ENCODE measurements at regions not wholly inside any gene's neighbourhood (a gene's known extent, or its start where the extent isn't known, plus 50 kb on each side); places are given as distances from the start of the nearest gene placed in this dataset.
"Not testable (repeated sequence)": the region's sequence is repeated elsewhere in the genome, so short reads cannot be mapped to it uniquely, and the experiment has no call there.

DNA sequence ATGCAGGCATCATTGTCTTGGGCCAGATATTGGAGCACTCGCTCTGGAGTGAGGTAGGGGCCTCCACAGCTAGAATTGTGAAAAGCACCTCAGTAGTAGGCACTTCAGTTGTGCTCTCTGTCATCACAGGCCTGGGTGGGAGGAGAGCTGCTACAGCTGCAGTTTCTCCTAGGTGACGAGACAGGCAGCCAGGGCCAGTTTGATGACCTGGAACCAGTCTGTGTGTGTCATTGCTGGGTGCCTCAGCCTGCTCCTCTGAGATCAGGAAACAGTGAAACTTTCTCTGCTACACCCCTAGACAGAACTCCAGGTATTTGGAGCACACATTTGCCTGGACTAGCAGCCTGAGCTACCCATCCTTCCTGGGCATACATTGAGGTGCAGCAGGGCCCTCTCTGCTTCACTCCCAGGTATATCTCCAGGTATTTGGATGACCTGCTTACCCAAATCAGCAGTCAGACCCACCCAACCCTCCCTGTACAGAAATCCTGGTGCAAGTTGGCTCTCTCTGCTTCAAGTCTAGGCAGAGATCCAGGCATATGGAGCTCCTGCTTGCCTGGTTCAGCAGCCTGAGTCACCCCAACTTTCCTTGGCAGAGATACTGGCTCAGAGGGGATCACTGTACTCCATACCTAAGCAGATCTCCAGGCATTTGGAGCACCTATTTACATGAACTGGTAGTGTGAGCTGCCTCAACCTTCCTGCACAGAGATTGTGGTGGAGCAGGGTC lies 54.3 kb upstream of the SGO1 start:
- no peak overlapping the region for H4K91ac ChIP-seq (ENCODE audit: insufficient read depth, low read depth, low read length)
- H3K23ac ChIP-seq (ENCODE audit: low read depth, low read length), result no peak overlapping the region
- ATAC-seq (ENCODE audit: low read depth), result no peak
- no peak overlapping the region for H4K5ac ChIP-seq (ENCODE audit: low read depth, low read length)
- dilution Hi-C loops (cut with HindIII; ENCODE audit: low sequenced_read_pairs, unreplicated experiment) (no loop called here), in situ Hi-C loops (cut with MboI; ENCODE audit: low sequenced_read_pairs) (no loop called here), intact Hi-C loops (cut with micrococcal nuclease) (no loop called here)
- no peak overlapping the region for H3K18ac ChIP-seq (ENCODE audit: low read depth, low read length)
- no peak overlapping the region for H3K27ac ChIP-seq (ENCODE audit: insufficient read depth, low read length)
- no peak overlapping the region for H3K4me2 ChIP-seq (ENCODE audit: low read depth, low read length)
- no peaks in the 10 kb centered on the region for H3K79me1 ChIP-seq (ENCODE audit: low read depth in 1 of 2, low read length in 2 of 2)
- no peak overlapping the region for H4K8ac ChIP-seq (ENCODE audit: low read depth in 2 of 2, low read length in 2 of 2)
- no peak overlapping the region for H2BK20ac ChIP-seq (ENCODE audit: low read depth, low read length)
- no peak overlapping the region for H3K4me3 ChIP-seq (ENCODE audit: insufficient read depth, low read depth, low read length)
- peaks cover 3% of the 10 kb centered on the region; the same call in 1 of the 2 replicates for H3K9me3 ChIP-seq (ENCODE audit: control insufficient read depth, insufficient read depth, low read length)
- BruUV-seq (replicated peaks), result no TSS peak
- H3K36me3 ChIP-seq (ENCODE audit: control insufficient read depth, insufficient read depth, low read length), result no peaks in the 10 kb centered on the region
- H3K9ac ChIP-seq (ENCODE audit: low read depth, low read length), result no peak overlapping the region
- no peak overlapping the region for H2AFZ ChIP-seq (replicated peaks; ENCODE audit: low read length, poor library complexity)
- H3K4ac ChIP-seq (ENCODE audit: low read depth, low read length), result no peak overlapping the region
- no peaks in the 10 kb centered on the region for H4K20me1 ChIP-seq (ENCODE audit: insufficient read depth, low read length)
- no peak overlapping the region for H2AK9ac ChIP-seq (replicated peaks; ENCODE audit: low read depth, low read length, poor library complexity)
- H2AK5ac ChIP-seq (ENCODE audit: low read depth, low read length), result no peak overlapping the region
- TF ChIP-seq, protein P1, sequence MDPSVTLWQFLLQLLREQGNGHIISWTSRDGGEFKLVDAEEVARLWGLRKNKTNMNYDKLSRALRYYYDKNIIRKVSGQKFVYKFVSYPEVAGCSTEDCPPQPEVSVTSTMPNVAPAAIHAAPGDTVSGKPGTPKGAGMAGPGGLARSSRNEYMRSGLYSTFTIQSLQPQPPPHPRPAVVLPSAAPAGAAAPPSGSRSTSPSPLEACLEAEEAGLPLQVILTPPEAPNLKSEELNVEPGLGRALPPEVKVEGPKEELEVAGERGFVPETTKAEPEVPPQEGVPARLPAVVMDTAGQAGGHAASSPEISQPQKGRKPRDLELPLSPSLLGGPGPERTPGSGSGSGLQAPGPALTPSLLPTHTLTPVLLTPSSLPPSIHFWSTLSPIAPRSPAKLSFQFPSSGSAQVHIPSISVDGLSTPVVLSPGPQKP (IDR thresholded peaks at IDR 0.05; ENCODE audit: borderline replicate concordance, low read depth, low read length), result no peak
- TF ChIP-seq RFX5 (IDR thresholded peaks at IDR 0.05; ENCODE audit: low read depth, low read length) (no peak), BHLHE40 (IDR thresholded peaks at IDR 0.05; ENCODE audit: low read depth, low read length) (no peak), MXI1 (IDR thresholded peaks at IDR 0.05; ENCODE audit: borderline replicate concordance, low read depth, low read length) (no peak), MAZ (IDR thresholded peaks at IDR 0.05; ENCODE audit: borderline replicate concordance, low read depth, low read length) (no peak)
- no peak overlapping the region for H2BK15ac ChIP-seq (ENCODE audit: low read depth, low read length)
- H2BK5ac ChIP-seq (ENCODE audit: low read depth, low read length, poor library complexity, severe bottlenecking), result no peak overlapping the region
- no peaks in the 10 kb centered on the region for H3K9me1 ChIP-seq (ENCODE audit: insufficient read depth, low read length)
- H3K27me3 ChIP-seq (ENCODE audit: control insufficient read depth, insufficient read depth, low read length), result no peaks in the 10 kb centered on the region
- no peaks in the 10 kb centered on the region for H3K4me1 ChIP-seq (ENCODE audit: control insufficient read depth, insufficient read depth, low read length)
- H3K14ac ChIP-seq (replicated peaks; ENCODE audit: low read depth, low read length), result no peak overlapping the region
- POLR2A ChIA-PET (ENCODE audit: unreplicated experiment), result no interaction called here
- H2BK120ac ChIP-seq (ENCODE audit: low read depth, low read length), result no peak overlapping the region
- no peak for DNase-seq
- no CpG with 5 or more reads among the region's 2 CpGs for WGBS, 2 experiments (ENCODE audit: extremely low coverage in 2 of 2, insufficient read length in 1 of 2)
- CTCF ChIA-PET, result no interaction called here
- H3K56ac ChIP-seq (ENCODE audit: extremely low read depth, insufficient read depth, low read length), result no peak overlapping the region

DNA sequence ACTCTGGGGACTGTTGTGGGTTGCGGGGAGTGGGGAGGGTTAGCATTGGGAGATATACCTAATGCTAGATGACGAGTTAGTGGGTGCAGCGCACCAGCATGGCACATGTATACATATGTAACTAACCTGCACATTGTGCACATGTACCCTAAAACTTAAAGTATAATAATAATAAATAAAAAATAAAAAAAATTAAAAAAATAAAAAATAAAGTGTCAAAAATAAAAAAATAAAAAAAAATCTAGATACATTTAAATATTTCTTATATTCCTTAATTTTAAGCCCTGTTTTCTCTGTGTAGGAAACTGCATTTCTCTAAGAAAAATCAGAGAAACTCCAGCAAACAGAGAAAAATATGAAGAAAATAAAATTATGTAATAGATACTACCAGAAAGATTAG lies 52.2 kb upstream of the SGO1 start:
- dilution Hi-C loops (cut with HindIII; ENCODE audit: low sequenced_read_pairs, unreplicated experiment), result not testable (repeated sequence)
- WGBS, 2 experiments (ENCODE audit: extremely low coverage in 2 of 2, insufficient read length in 1 of 2), result no CpG with 5 or more reads among the region's 3 CpGs

More for the DNA sequence above, 52.2 kb upstream of the SGO1 start:
- ATAC-seq (ENCODE audit: low read depth); H3K36me3 ChIP-seq (ENCODE audit: control insufficient read depth, insufficient read depth, low read length); H2BK15ac ChIP-seq (ENCODE audit: low read depth, low read length); H3K4me2 ChIP-seq (ENCODE audit: low read depth, low read length); H3K79me1 ChIP-seq (ENCODE audit: low read depth in 1 of 2, low read length in 2 of 2); H3K18ac ChIP-seq (ENCODE audit: low read depth, low read length); in situ Hi-C loops (cut with MboI; ENCODE audit: low sequenced_read_pairs); POLR2A ChIA-PET (ENCODE audit: unreplicated experiment); H2BK20ac ChIP-seq (ENCODE audit: low read depth, low read length); H2AFZ ChIP-seq (replicated peaks; ENCODE audit: low read length, poor library complexity); H3K23ac ChIP-seq (ENCODE audit: low read depth, low read length); H2AK5ac ChIP-seq (ENCODE audit: low read depth, low read length); H3K27ac ChIP-seq (ENCODE audit: insufficient read depth, low read length); H4K5ac ChIP-seq (ENCODE audit: low read depth, low read length); H3K56ac ChIP-seq (ENCODE audit: extremely low read depth, insufficient read depth, low read length); H3K4ac ChIP-seq (ENCODE audit: low read depth, low read length); H3K4me3 ChIP-seq (ENCODE audit: insufficient read depth, low read depth, low read length); H4K91ac ChIP-seq (ENCODE audit: insufficient read depth, low read depth, low read length); H2AK9ac ChIP-seq (replicated peaks; ENCODE audit: low read depth, low read length, poor library complexity); CTCF ChIA-PET; H2BK5ac ChIP-seq (ENCODE audit: low read depth, low read length, poor library complexity, severe bottlenecking); H3K9me3 ChIP-seq (ENCODE audit: control insufficient read depth, insufficient read depth, low read length); H3K27me3 ChIP-seq (ENCODE audit: control insufficient read depth, insufficient read depth, low read length); H2BK120ac ChIP-seq (ENCODE audit: low read depth, low read length); BruUV-seq (replicated peaks); H3K9ac ChIP-seq (ENCODE audit: low read depth, low read length); intact Hi-C loops (cut with micrococcal nuclease); H3K14ac ChIP-seq (replicated peaks; ENCODE audit: low read depth, low read length); H3K4me1 ChIP-seq (ENCODE audit: control insufficient read depth, insufficient read depth, low read length); H3K9me1 ChIP-seq (ENCODE audit: insufficient read depth, low read length); H4K20me1 ChIP-seq (ENCODE audit: insufficient read depth, low read length); DNase-seq; H4K8ac ChIP-seq (ENCODE audit: low read depth in 2 of 2, low read length in 2 of 2): not testable (repeated sequence)
